NCI-H1694 (cell line): ENCODE measurements at regions not wholly inside any gene's neighbourhood (a gene's known extent, or its start where the extent isn't known, plus 50 kb on each side); places are given as distances from the start of the nearest gene placed in this dataset.
"Not testable (repeated sequence)": the region's sequence is repeated elsewhere in the genome, so short reads cannot be mapped to it uniquely, and the experiment has no call there.

Experiments used
- DNase-seq: peaks from one replicate; lab custom pipeline; 2025; lab: John Stamatoyannopoulos, UW

GRCh38 chr5:63555874-63556273 lies 406.4 kb downstream of the HTR1A start:
- no peak for DNase-seq

- DNase-seq: no peak
Observed at GRCh38 chr5:63554191-63554590, 408.1 kb downstream of the HTR1A start.

- DNase-seq: no peak
Observed at GRCh38 chr5:63553073-63553472, 409.2 kb downstream of the HTR1A start.

- DNase-seq: no peak
Observed at GRCh38 chr5:63535840-63536602, 426.2 kb downstream of the HTR1A start.

- DNase-seq: no peak
Observed at GRCh38 chr5:63524281-63524680, 438.0 kb downstream of the HTR1A start.

- no peak for DNase-seq
Observed at GRCh38 chr5:63516006-63516405, 446.2 kb downstream of the HTR1A start.

- DNase-seq: no peak
Observed at GRCh38 chr5:63500242-63500641, 462.0 kb downstream of the HTR1A start.

- DNase-seq: no peak
Observed at GRCh38 chr5:63495225-63495624, 467.0 kb downstream of the HTR1A start.

GRCh38 chr5:63483338-63483737 lies 478.9 kb downstream of the HTR1A start:
- DNase-seq: no peak

GRCh38 chr5:63473335-63473967 lies 488.8 kb downstream of the HTR1A start:
- DNase-seq: no peak

- no peak for DNase-seq
Observed at GRCh38 chr5:63456279-63456678, 506.0 kb downstream of the HTR1A start.

GRCh38 chr5:63451188-63451587 lies 511.1 kb downstream of the HTR1A start:
- DNase-seq: no peak

- DNase-seq: no peak
Observed at GRCh38 chr5:63439537-63439936, 522.7 kb downstream of the HTR1A start.

- DNase-seq: no peak
Observed at GRCh38 chr5:63409737-63410136, 552.5 kb downstream of the HTR1A start.

- DNase-seq: no peak
Observed at GRCh38 chr5:63408984-63409383, 553.3 kb downstream of the HTR1A start.

- peak; percentile 54 for DNase-seq
Observed at GRCh38 chr5:63401436-63402046, 560.7 kb downstream of the HTR1A start.

- DNase-seq: no peak
Observed at GRCh38 chr5:63400079-63400478, 562.2 kb downstream of the HTR1A start.

- DNase-seq: no peak
Observed at GRCh38 chr5:63398346-63398745, 563.9 kb downstream of the HTR1A start.

GRCh38 chr5:63388188-63388587 lies 574.1 kb downstream of the HTR1A start:
- not testable (repeated sequence) for DNase-seq

- no peak for DNase-seq
Observed at GRCh38 chr5:63375851-63376250, 586.4 kb downstream of the HTR1A start.

- no peak for DNase-seq
Observed at GRCh38 chr5:63374085-63374484, 588.2 kb downstream of the HTR1A start.

GRCh38 chr5:63351164-63351563 lies 611.1 kb downstream of the HTR1A start:
- DNase-seq: no peak

- no peak for DNase-seq
Observed at GRCh38 chr5:63346451-63346850, 615.8 kb downstream of the HTR1A start.
